Activated CD8-positive, alpha-beta memory T cell treated with anti-CD3 and anti-CD28 coated beads, Interleukin-2, amount 50 U/mL, for 1 hour (primary cell): ENCODE measurements at regions not wholly inside any gene's neighbourhood (a gene's known extent, or its start where the extent isn't known, plus 50 kb on each side); places are given as distances from the start of the nearest gene placed in this dataset.
"Not testable (repeated sequence)": the region's sequence is repeated elsewhere in the genome, so short reads cannot be mapped to it uniquely, and the experiment has no call there.

Experiments used
- DNase-seq: peaks from one replicate; pipeline ENCODE4 v3.0.0-alpha.2; 2020; ENCODE audit errors: extremely low read depth

DNA sequence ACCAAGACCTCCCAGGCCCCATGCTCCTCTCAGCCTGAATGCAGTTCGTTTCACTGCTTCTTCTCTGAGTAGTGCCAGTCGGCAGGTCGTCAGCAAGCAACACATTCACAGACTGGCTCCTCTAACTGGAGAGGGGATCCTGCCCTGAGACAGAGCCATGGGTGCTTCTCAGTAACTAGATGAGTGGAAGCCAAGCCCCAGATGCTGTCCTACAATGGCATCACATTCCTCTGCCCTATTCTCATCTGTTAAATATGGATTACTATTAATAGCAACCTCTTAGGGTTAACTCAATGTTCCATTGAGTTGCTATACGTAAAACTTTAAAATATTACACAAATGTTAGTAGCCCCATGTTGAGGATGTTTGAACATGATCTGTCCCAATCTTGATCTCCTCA lies 84.2 kb upstream of the S1PR1 start:
- DNase-seq, result no peak

DNA sequence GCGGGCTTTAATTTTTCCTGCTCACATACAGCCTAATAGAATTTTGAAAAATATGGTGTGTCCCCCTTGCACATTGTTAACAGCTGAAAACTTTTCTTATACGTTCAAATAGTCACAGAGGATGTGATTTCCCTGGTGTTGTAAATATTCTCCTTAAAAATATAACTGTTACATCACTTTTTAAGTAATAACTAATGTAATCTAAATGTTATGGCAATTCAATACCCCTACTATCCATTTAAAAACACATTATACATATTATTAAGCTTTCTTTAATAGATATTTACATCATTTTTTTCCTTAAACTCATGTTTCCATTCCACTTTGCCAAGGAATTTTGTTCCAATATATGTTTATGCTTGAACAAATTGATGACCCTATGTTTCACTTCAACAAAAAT lies 85.5 kb upstream of the S1PR1 start:
- no peak for DNase-seq

DNA sequence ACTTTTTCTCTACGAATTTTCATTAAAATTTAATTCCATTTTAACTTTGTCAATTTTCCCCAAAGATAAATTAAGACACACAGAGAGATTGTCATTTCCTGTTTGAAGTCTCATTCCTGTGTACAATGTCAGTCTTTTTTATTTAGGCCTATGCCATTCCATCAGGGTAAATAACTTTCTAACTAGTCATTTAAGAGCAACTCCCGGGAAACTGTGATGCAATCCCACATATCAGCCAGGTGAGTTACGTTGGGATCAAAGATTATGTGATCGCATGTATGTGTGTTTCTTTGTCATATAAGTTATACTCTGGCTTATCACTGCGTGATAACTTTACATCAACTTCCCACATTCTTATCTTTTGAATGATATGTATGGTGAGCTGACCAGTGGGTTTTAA lies 86.1 kb upstream of the S1PR1 start:
- DNase-seq, result no peak

DNA sequence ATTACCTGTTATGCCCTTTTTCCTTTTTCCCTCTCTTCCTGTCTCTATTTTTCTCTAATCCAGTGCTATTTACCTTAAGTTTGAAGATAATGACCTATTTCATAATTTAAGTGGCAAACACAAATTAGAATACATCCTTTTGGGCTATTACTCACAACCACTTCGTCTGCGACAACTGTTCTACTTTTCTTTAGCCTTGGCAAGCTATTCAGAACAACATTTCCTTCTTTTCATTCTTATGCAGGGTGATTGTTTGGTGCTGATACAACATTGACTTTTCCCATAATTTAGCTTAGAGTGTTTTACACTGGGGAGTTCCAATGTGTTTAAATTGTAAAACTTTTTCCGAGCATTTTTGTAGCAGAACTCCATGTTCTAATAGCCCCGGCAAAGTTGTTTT lies 86.6 kb upstream of the S1PR1 start:
- DNase-seq, result no peak

DNA sequence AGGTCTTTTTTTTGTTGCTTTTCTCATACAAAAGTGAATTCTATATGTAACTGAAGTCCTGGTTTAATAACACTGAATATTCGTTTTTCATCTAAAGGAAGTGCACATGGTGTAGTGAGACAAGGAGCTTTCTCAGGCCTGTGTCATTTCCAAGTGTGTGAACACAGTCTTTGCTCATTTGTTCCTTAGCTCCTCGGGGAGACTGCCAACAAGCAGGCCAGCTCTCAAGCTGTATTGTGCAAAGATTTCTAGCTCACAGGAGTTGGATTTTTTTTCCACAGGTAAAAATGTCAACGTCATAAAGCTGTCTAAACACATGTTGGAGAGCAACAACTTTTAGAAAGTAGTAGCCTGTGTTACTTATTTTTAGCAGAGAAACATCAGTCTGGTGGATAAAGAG lies 87.8 kb upstream of the S1PR1 start:
- DNase-seq, result no peak

DNA sequence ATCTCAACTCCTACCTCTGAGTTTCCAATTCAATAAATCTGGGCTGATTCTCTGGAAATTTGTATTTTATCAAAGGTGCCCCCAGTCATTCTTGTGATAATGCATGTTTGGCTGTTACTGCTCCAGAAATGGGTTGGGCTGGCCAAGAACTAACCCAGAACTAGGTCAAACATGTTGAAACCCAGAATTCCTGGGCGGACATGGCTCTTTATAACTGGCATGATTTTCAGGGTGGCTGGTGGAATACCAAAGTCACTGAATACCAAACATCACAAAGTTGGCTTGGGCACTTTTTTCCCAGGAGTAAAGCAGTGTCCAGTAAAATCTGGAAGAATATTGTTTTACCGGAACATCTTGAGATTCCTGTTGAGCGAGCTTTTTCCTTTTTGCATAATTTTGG lies 89.4 kb upstream of the S1PR1 start:
- DNase-seq, result no peak

DNA sequence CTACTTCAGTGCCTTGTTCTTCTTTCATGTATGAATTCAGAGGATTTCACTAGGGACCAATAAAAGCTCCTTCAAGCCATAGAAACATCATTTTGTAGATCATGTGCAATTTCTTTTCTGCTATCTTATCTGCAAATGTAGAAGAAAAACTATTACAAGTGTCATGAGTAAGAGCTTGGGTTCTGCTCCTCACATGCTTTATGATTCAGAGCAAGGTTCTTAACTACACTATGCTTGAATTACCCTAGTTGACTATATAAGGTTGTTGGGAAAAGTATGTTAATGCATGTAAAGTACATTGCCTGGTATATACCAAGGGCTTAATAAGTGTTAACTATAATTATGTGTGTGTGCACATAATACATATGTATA lies 91.4 kb upstream of the S1PR1 start:
- no peak for DNase-seq

DNA sequence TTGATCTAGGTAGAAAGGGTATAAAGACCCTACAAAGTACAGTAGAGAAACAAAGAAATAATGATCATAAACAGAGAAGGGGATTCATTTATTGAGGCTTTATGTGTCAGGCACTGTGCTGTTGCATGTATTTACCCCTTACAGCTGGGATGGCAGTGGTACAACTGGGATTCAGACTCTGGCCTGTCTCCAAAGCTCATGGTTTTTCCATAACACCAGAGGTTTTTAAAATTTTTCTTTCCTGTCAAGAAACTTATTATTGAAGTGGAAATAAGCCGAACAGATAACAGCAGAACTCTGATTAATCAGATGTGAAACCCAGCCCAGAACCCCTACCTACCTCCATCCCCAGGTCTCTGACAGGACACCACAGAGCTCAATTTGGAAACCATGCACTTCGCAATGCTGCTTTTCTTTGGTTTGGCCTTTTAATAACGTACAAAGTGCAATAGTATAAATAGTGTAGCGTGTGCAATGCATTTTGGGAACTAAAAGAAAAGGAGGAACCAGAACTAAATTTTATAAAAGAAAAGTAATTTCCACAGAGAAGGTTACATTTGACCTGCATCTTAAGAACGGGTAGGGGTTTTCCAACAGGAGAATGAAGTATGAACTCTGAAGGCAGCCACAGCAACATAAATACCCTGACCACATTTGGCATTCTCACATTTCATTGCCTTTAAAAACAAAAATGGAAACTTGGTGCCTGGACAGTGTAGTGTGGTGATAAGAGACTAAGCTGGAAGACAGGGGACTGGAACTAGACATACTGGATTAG lies 92.0 kb upstream of the S1PR1 start:
- no peak for DNase-seq

DNA sequence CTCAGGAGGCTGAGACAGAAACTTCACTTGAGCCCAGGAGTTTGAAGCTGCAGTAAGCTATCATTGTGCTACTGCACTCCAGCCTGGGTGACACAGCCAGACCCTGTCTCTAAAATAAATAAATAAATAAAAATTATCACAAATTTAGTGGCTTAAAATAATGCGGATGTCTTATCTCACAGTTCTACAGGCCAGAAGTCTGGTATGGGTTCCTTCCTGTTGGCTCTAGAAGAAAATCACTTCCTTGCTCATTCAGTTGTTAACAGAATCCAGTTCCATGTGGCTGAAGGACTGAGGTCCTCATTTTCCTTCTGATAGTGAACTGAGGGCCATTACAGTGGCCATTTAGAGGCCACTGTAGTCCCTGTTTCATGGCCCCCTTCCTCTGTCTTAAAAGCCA lies 94.6 kb upstream of the S1PR1 start:
- DNase-seq, result no peak

DNA sequence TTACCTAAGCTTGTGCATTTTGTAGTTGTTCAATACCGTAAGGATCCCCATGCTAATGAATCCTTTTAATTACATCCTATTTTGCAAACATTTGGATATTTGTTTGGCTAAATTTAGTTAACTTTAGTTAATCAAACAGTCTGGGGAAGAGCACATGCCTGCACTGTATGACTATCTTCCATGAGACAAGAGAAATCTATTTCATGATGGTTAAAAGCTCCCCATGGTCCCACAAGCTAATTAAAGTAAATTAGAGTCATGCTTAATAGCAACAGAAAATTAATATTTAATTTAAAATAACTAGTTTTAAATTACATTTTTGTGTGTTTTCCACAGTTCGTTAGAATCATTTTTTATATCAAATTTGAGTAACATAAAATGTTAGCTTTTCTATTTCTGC lies 95.4 kb upstream of the S1PR1 start:
- DNase-seq, result no peak

DNA sequence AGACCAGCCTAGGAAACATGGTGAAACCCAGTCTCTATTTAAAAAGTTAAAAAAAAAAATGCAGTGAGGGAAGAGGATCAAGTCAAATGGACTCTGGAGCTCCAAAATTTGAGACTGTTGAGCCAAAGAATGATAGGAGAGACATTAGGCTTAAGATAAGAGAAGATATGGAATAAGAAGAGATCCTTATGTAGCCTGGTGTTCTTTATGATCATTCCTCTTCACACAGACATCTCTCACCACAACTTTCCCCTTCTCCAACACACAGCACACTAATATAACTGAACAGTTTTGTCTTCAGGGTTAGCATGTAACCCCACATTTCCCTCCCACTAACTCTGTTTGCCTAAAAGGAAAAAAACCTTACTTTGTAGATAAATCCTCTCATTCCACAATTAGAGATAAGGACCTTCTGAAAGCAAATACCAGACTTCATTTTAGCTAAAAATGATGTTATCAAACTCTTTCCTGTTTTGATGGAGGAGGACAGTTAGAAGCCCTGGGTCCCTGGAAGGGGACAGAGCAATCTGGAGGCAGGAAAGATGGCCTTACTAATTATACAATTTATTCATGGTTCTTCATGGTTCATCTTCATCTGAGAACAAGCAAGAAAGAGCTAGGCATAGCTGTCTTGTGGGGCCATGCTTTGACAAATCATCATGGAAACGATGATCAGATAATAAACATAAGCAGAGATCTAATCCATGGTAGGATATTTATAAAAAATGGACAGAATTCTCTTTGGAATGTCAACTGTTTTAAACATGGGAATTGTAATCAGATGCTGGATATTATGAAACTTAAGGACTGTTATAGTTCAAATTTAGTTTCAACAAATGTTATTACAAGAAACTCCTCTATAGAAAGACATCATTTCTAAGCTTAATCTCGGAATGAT lies 96.7 kb upstream of the S1PR1 start:
- no peak for DNase-seq

DNA sequence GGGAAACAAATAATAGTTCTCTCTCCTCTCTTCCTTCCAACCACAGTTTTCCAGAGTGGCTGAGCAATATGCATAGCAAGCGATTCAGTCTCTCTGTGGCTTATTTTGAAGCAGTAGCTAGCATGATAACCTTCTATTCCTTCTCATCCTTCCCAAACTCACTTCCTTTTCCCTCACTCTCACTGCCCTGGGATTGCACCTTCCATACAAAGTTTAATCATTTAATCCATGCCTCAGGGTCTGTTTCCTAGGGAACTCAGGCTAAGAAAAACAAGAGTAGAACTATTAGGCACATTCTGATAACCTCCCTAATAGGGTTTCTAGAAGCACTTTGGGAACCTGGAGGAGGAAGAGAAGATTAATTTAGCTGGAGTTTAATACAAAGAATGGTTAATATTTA lies 97.7 kb upstream of the S1PR1 start:
- no peak for DNase-seq

DNA sequence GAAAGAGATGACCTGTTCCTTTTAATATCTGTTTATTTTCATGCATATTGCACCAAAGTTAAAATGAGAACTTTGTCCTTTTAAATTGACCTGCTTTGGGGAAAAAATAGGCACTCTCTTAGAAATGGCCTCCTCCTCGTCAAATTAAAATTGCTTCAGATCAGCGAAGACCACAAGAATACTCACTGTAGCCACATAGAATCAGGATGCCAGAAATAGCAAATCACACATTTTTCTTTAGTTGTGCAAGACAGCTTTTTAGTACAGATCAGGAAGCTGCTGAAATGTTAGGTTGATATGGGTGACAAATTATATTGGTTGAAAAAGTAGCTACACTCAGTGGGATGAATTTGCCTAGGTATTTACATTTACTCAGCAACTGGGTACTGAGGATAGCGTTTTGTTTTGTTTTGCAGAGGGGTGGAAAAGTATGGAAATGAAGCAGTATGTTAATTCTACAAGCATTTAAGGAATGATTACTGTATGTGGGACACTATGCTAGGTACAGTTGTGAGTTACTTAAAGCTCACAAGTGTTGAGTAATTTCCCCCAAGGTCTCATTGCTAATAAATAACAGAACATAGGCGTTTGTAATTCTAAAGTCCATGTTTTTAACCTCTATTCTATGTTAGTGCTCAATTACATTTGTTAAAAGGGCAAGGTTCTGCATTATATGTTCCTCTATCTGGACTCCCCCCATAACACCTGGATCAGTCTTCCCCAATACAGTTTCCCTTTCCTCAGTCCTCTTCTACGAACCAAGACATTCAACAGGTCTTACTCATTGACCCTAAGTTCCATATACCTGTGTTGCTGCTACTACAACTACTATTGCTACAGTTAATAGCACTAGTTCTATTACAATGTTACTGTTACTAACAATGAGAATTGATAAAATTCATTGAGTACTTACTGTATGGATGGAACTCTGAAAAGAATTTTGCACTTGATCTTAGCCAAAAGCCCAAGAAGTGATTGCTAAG lies 99.4 kb upstream of the S1PR1 start:
- DNase-seq, result no peak

DNA sequence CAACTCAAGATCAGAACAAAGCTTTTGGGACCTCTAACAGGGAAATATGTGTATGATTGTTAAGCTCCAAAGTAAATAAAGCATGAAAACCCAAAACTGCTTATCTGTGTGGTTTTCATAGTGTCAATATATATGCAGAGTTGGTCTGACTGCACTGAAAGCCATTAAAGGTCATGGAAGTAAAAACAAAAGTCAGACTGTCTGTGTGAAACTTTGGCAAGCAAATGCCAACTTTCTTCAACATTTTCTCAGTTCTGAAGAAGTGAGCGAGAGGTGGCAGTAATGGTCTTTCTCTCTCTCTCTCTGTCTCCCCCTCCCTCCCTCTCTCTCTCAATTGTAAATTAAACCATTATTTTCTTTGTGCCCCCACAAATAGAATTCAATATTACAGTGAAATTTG lies 100.1 kb upstream of the S1PR1 start:
- DNase-seq, result no peak

DNA sequence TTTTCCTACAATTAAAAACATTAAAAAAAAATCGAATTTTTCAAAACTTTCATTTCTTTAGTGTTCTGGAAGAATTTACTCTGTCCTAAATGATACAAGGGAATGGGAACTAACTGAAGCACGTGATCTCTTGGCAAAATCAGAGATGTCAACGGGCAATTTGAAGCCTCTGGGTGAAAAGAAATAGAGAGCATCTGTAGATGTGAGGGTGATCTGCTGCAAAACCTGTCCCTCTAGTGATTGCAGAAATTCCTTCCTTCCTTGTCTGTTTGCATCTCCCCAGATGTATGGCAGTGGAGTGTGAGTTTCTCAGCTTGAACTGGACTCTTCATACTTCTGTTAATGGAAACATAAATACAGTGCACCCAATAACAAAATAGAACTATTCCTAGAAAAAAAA lies 100.5 kb upstream of the S1PR1 start:
- DNase-seq, result no peak

DNA sequence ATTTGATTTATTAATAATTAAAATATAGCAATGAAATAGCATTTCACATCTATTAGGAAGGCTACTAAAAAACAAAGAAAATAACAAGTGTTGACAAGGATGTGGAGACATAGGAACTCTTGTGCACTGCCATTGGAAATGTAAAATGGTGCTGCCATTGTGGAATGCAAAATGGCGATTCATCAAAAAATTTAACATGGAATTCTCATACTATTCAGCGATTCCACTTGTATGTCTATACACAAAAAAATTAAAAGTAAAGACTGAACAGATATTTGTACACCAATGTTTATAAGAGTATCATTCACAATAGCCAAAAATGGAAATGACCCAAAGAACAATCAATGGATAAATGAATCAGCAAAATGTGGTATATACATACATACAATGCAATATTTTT lies 101.3 kb upstream of the S1PR1 start:
- no peak for DNase-seq

DNA sequence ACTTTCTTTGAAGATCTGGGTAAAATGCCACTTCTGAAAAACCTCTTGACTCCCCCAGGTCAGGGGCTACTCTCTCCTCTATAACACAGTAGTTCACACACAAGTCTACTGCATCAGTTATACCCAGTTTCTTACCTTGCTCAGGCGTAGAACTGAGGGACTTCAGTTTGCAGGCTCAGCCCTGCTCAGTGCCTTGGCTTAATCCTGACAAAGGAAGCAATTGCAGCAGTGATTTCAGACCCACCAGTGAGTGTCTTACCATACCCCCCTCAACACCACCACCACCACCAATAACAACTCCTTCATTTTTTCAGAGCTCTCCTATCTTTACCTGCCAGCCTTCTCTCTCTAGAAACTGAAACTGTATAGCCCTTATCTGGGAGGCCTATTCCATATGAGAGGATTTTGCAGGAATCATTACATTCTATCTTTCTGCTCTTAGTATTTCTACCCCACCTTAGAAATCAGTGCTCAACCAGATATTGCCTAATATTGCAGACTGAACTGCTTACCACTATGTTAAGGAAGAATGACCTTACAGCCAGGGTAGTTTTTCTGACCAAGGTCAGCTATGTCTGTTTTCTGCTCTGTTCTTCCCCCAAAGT lies 105.5 kb upstream of the S1PR1 start:
- DNase-seq, result no peak

DNA sequence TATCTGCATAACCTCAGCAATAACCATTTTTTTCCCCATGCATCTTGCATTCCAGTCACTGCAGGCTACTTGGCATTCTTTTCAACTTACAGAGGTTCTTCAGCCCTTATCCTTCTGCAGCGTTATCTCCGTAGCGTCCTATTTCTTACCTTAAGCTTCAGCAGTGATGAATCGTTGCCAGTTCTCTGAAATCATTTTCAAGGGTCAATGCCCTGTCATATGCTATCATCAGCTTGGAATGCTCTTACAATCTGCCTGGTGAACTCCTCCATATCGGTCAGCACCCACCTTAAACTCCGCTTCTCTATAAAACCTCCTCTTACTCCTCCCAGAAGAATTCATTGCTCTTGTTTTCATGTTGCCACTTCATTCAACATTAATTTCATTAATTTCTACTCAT lies 105.1 kb upstream of the DPH5 start:
- no peak for DNase-seq

DNA sequence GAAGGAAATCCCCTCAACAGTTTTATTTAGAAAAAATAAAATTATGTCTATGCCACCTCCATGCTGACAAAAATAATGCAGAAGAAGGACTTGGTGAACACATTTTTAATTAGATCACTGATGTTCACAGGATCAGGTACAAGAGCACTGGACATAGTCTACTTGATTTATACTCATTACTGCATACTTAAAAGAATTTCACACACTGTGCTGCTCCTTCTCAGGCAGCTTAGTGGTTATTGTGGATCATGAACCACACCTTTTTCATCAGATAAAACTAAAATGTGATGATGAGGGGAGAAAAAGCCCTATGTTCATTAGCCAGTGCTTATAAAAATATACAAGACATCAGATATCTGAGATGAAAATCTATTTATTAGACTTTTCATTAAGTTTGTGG lies 103.3 kb upstream of the DPH5 start:
- DNase-seq, result no peak

DNA sequence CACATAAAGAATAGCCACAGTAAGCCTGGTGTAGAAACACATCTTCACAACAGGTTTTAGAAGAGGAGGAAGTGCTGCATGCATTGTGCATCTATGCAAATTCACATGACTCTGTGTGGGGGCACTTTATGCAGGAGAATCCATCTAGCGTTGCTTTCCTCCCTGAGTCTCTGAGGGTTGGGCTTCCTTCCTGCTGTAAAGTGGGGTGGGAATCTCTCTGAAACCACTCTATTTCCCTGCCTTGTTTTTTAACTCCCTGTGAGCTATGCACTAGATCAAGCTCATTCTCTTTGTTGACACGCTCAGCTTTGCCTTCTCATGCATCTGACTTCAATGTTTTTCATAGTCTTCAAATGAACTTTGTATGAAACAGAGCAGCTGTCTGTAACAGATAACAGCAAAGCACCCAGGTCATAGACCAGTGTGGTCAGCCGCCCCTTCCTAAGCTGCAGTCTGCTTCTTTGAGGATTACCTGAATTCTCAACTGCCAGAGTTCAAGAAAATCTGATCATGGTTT lies 102.7 kb upstream of the DPH5 start:
- DNase-seq, result no peak

DNA sequence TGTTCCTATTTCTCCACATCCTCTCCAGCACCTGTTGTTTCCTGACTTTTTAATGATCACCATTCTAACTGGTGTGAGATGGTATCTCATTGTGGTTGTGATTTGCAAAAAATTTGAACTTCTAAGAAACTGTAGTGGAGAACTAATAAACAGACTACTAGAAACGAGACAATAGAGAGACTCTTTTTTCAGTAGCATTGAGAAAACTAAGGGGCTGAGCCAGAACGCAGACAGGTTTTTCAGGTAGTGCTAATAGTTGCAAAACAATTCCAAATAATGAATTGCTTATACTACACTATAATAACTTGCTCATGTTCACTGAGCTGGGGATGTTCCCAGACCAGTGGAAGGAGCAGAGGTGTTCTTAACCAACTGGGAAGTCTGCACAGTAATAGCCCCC lies 98.8 kb upstream of the DPH5 start:
- DNase-seq, result no peak

DNA sequence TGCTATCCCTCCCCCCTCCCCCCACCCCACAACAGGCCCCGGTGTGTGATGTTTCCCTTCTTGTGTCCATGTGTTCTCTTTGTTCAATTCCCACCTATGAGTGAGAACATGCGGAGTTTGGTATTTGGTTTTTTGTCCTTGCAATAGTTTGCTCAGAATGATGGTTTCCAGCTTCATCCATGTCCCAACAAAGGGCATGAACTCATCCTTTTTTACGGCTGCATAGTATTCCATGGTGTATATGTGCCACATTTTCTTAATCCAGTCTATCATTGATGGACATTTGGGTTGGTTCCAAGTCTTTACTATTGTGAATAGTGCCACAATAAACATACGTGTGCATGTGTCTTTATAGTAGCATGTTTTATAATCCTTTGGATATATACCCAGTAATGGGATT lies 98.3 kb upstream of the DPH5 start:
- DNase-seq, result not testable (repeated sequence)
